Inferior parietal cortex (tissue), 1 donor: ENCODE measurements at regions not wholly inside any gene's neighbourhood (a gene's known extent, or its start where the extent isn't known, plus 50 kb on each side); places are given as distances from the start of the nearest gene placed in this dataset.
"Not testable (repeated sequence)": the region's sequence is repeated elsewhere in the genome, so short reads cannot be mapped to it uniquely, and the experiment has no call there.

ENCODE experiments used
- DNase-seq: peaks from one replicate; pipeline ENCODE4 v3.0.0-alpha.2; 2016; ENCODE audit errors: extremely low spot score

- DNase-seq = no peak
Observed at GRCh38 chr11:134667175-134667500, 255.1 kb upstream of the B3GAT1 start.

GRCh38 chr11:134666273-134667174 lies 254.5 kb upstream of the B3GAT1 start:
- no peak for DNase-seq

- no peak for DNase-seq
Observed at GRCh38 chr11:134665571-134666270, 253.7 kb upstream of the B3GAT1 start.

- DNase-seq = no peak
Observed at GRCh38 chr11:134665188-134665535, 253.1 kb upstream of the B3GAT1 start.

- no peak for DNase-seq
Observed at GRCh38 chr11:134664447-134665187, 252.6 kb upstream of the B3GAT1 start.

DNA sequence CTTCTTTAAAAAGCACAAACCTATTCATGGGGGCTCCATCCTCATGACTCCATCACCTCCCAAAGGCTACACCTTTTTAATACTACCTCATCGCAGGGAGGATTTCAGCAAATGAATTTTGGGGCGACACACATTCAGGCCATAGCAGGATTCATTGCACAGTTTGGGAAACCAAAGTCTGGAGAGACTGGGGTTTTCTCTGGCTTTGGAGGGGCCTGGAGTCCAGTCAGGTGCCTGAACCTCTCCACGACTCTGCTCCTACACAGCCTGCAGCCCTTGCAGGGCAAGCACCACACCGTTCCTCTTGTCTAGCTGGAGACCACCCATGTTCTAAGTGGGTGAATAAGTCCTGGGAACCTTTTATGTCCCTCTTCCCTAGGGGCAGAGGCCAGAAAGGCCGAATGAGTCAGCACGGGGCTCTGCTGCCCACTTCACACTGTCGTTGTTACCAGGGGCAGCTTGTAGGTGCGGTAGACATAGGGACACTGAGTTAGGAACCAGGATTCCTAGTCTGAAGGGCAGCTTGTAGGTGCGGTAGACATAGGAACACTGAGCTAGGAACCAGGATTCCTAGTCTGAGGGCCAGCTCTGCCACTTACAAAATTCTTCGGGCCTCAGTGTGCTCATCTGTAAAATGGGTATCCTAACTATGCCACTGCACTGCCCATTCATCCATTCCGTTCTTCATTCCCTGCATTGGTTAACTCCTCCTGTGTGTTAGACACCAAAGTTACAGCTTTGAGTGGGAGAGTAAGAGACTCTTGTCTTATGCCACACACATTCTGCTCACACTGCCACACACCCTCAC lies 251.7 kb upstream of the B3GAT1 start:
- DNase-seq = no peak

DNA sequence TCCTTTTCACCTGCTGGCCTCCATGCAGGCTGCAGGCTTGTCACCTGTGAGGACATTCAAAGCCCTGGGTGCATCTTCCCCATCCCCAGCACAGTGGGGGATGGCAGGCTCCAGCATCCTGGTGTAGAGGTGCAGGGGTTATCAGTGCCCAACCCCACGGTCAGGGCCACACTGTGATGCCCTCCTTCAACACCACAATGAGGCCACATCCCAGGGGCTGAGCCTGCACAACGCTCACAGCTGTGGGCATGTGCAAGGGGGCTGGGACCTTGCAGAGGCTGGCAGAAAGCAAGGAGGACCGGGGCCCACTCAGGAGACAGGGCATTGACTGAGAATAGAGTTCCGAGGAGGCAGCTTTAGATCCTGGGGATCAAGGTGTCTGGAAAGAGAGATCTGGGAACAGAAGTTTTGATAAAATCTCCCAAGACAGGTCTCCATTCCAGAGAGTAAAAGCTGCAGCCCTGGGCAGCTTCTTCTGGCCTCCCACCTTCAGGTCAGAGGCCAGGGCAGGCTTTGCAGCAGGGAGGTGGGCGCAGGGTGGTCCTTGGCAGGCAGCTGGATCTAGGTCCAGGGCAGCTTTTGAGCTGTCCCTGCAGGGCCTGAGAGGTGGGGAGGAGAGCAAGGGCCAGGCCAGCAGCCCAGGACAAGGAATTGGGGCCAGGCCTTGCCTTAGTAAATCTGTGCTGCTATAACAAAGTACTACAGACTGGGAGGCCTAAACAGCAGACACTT lies 250.8 kb upstream of the B3GAT1 start:
- DNase-seq = no peak

DNA sequence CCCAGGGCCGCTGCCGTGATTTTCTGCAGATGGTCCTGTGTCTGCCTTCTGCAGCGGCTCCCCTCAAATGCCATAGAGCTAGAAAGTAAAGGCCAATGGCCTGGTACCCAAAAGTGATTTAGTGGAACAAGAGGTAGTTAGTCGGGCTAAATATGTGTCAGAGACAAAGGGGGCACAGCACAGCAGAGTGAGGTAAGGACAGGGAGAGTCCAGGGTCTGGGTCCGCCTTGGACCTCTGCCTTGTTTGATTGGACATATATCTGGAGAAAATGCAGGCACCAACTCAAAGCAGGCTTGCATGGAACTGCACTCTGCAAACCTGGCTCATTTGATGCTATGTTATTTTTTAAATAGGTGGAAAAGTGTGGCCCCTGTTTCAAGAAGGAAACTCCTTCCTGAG lies 249.6 kb upstream of the B3GAT1 start:
- no peak for DNase-seq

GRCh38 chr11:134660416-134660815 lies 248.4 kb upstream of the B3GAT1 start:
- DNase-seq = no peak

GRCh38 chr11:134659882-134660281 lies 247.8 kb upstream of the B3GAT1 start:
- DNase-seq = no peak

DNA sequence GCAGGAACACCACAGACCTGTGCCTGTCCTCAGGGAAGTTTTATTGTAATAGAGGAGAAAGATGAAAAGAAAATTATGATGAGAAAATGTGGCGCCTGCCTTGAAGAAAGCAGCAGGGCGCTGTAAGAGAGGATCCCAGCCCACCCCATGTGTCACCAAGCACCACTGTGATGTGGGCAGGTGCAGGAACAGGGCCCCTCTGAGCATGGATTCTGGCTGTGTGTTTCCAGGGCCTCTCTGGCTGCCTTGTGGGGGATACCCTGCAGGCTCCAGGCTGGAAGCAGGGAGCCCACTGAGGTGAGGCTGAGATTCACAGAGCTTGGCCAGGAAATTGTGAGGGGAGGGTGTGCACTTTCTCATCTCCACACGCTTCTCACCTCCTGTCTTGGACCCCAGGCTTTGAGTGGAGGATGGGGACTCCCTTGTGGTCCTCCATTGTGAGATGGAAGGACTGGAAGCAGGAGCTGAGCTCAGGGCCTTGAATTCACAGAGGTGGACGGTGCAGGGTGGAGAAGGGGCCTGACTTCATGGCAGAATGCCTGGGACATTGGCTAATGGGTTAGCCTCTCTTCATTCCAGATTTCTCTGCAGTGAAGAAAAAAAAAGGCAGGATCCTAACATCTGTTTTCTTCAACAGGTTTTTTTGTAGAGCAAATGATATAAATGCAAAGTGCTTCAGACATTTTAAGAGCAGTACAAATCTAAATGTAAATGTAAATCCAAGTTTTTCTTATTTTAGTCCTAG lies 246.6 kb upstream of the B3GAT1 start:
- no peak for DNase-seq

DNA sequence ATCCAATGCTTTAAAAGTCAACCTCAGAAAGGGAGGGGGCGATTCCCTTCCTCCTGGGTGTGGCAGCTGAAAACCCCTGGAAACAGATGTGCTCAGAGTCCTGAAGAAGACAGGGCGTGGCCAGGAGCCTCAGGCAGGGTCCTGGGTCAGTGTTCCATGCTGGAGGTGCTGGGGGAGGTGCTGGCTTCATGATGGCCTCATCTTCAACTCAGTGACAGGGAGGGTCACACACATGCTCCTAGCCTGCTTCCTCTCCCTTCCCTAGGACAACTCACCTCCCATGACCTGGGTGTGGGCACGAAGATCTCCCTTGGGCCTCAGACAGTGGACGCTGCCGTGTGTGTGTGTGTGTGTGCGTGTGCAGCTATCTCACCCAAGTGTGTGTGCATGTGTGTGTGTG lies 245.6 kb upstream of the B3GAT1 start:
- no peak for DNase-seq

GRCh38 chr11:134656861-134657540 lies 245.0 kb upstream of the B3GAT1 start:
- DNase-seq = no peak

GRCh38 chr11:134656086-134656840 lies 244.2 kb upstream of the B3GAT1 start:
- DNase-seq = not testable (repeated sequence)

GRCh38 chr11:134655189-134655989 lies 243.3 kb upstream of the B3GAT1 start:
- DNase-seq = no peak

DNA sequence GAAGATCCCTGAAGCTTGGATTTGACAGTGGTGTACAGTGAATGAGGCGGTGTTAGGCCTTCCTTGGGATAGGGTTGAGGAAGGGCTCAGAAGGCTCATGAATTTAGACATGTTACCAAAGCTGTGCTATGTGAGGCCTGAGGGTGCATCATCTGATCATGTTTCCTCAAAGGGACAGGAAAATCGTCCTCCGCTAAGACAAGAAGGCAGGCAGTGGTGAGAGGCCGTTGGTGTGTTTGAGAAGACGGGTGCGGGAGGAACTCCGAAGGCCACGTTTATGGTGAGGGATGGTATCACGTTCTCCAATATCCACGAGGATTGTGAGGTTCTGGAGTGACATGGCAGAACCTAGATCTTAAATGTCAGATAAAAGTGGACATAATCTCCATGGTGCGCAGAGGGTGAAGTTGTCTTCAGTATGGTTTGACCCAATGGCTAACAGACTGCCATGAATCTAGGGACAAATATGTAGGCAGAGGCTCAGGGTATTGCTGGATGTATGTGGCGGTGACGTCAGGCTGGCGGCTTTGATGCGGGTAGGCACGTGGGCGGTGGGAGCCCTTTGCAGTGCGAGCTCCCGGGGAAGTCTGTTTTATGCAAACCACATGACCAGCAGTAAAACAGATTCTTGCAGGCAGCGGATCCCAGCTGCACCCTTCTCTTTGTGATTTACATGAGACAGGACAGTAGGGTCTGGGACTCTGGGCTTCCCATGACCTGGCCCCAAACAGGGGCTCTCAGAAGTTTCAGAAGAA lies 242.3 kb upstream of the B3GAT1 start:
- no peak for DNase-seq

DNA sequence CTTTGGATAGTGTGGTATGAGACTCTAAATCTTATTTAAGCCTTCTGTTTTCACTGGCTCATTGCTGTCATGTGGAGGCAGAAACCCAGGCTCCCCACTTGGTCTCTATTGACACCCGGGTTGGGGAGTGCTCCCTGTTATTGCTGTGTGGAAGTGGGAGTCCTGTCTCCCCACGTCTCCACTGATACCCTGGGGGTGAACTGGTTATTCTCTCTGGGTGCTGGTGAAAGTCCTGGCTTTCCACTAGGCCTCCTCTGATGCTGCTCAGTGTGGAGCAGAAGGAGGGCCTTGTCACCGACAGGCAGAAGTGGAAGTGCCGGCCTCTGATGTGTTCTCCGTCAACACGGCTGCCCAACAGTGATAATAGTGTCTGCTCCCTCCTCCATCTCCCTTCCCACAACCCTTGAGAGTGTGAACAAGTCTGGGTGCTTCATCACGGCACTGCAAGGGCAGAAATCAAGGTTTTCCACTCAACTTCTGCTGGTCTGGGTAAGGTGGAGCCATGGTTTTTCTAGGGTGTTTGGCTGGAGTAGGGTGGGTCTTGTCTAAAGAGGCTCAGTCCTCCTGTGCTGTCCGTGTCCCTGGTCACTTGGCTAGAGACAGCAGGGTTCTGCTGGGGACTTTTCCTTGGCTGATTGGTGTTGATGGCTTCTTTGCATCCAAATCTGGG lies 240.7 kb upstream of the B3GAT1 start:
- DNase-seq = no peak
